AG10803 (cell line): ENCODE measurements at regions not wholly inside any gene's neighbourhood (a gene's known extent, or its start where the extent isn't known, plus 50 kb on each side); places are given as distances from the start of the nearest gene placed in this dataset.

Experiments
- DNase-seq: peaks from one replicate; pipeline ENCODE4 v3.0.0; 2010; ENCODE audit warnings: low read depth
- H3K4me3 ChIP-seq: 2 replicates; pipeline ENCODE4 v1.5.1; 2011; ENCODE audit warnings: mild to moderate bottlenecking, low read length, control low read depth
- CTCF ChIP-seq: conservative IDR thresholded peaks from 2 replicates; pipeline ENCODE4 v1.5.1; 2011; ENCODE audit warnings: mild to moderate bottlenecking, low read length, control low read depth, inconsistent platforms

- DNase-seq: peak; percentile 34
- no peak for TF ChIP-seq CTCF
- H3K4me3 ChIP-seq: no peak overlapping the region
These were observed 91.4 kb downstream of the TRIB2 start for GRCh38 chr2:12807907-12808810.

GRCh38 chr2:12809526-12809925, 92.8 kb downstream of the TRIB2 start:
- DNase-seq: no peak
- TF ChIP-seq CTCF: no peak
- no peak overlapping the region for H3K4me3 ChIP-seq

GRCh38 chr2:12811916-12812315, 95.2 kb downstream of the TRIB2 start:
- no peak for DNase-seq
- no peak for TF ChIP-seq CTCF
- no peak overlapping the region for H3K4me3 ChIP-seq

GRCh38 chr2:12813166-12813565, 96.4 kb downstream of the TRIB2 start:
- DNase-seq: no peak
- TF ChIP-seq CTCF: no peak
- no peak overlapping the region for H3K4me3 ChIP-seq

GRCh38 chr2:12816379-12817306, 99.9 kb downstream of the TRIB2 start:
- DNase-seq: no peak
- no peak for TF ChIP-seq CTCF
- H3K4me3 ChIP-seq: no peak overlapping the region

- H3K4me3 ChIP-seq: no peak overlapping the region
- TF ChIP-seq CTCF: no peak
- DNase-seq: no peak
These were observed 101.1 kb downstream of the TRIB2 start for GRCh38 chr2:12817870-12818269.
